HUES48 (cell line): ENCODE measurements at regions not wholly inside any gene's neighbourhood (a gene's known extent, or its start where the extent isn't known, plus 50 kb on each side); places are given as distances from the start of the nearest gene placed in this dataset.

Experiments
- H3K27ac ChIP-seq: one replicate; pipeline ENCODE4 v1.7.0; 2013; ENCODE audit warnings: low read depth, low read length, inconsistent platforms
- H3K27me3 ChIP-seq: 2 replicates; pipeline ENCODE4 v1.6.1; 2013; ENCODE audit warnings: mild to moderate bottlenecking, low read length; ENCODE audit not compliant: control insufficient read depth, insufficient read depth
- H3K36me3 ChIP-seq: 2 replicates; pipeline ENCODE4 v1.6.1; 2013; ENCODE audit warnings: low read length; ENCODE audit not compliant: control insufficient read depth, insufficient read depth
- H3K4me1 ChIP-seq: 2 replicates; pipeline ENCODE4 v1.6.1; 2013; ENCODE audit warnings: mild to moderate bottlenecking, low read length; ENCODE audit not compliant: control insufficient read depth, insufficient read depth
- H3K4me3 ChIP-seq: 2 replicates; pipeline ENCODE4 v1.5.1; 2013; ENCODE audit warnings: mild to moderate bottlenecking, low read depth, low read length
- H3K9ac ChIP-seq: 2 replicates; pipeline ENCODE4 v1.6.1; 2013; ENCODE audit warnings: mild to moderate bottlenecking, low read depth, low read length, moderate library complexity
- H3K9me3 ChIP-seq: 2 replicates; pipeline ENCODE4 v1.6.1; 2013; ENCODE audit warnings: low read length; ENCODE audit not compliant: control insufficient read depth, insufficient read depth

DNA sequence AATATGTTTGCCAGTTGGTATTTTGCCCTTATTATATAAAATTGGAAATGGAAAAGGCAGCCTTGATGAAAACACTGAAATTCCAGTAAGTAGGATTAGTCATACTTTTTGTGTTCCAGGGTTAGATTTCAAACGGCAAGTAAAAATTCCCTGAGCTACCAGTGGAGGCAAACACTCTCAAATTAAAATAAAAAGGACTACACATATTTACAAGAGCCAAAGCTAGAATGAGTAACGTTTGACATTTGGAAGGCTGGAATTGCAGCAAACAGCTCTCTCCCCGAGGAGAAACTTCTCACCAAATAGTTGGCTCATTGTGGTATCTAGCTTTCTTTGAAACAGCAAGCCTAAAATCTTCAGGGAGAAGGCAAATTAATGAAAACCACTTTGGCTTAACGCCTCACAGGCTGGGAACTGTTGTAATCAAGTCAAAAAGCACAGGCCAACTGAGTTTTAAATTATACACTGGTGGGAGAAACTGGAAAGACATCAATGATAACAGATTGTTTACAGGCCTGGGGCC is 288.4 kb downstream of the SNX13 start:
- Histone ChIP-seq H3K9me3 (no peaks in the 10 kb centered on the region), H3K4me3 (no peak overlapping the region), H3K36me3 (no peaks in the 10 kb centered on the region), H3K9ac (no peak overlapping the region), H3K27me3 (no peaks in the 10 kb centered on the region), H3K4me1 (peaks cover 3% of the 10 kb centered on the region; the same call in 1 of the 2 replicates), H3K27ac (no peak overlapping the region)

DNA sequence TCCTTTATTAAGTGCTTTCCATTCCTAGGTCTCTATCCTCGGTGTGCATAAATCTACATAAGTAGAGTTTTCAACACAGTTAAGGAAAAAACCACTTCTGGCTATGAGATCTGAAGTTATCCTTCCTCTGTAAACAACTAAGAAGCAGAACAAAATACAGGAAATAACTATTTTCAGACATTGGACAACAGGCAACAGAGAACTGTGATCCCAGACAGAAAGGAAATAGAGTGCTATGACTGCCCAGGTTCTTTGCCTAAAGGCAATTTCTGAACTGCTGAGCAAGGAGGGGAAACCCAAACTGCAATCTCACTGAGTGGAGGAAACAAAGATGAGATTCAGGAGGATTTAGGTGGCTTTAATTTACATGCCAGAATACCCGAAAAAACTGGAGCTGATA is 285.4 kb downstream of the SNX13 start:
- Histone ChIP-seq H3K9ac (no peak overlapping the region), H3K9me3 (no peaks in the 10 kb centered on the region), H3K27ac (no peak overlapping the region), H3K4me3 (no peak overlapping the region), H3K36me3 (no peaks in the 10 kb centered on the region), H3K27me3 (no peaks in the 10 kb centered on the region), H3K4me1 (peaks cover 3% of the 10 kb centered on the region; the same call in 1 of the 2 replicates)

DNA sequence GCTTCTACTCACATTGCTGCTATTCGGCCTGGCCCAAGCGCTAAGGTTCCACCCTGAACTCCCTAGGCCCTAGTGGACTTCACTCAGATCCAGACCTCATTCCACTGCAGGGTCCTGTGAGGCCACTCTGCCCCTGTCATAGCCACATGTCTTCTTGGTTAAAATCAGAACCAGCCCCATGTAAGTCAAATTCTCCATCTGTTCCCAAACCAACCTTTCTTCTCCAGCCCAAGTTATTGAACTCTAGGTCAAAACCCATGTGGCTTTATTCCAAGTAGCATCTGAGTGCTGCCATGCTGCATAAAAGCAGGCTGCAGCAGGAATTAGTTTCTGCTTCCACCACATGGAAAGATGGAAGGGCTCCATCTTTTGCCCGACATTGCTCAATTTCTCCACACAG is 281.2 kb downstream of the SNX13 start:
- H3K27ac ChIP-seq = no peak overlapping the region
- H3K4me3 ChIP-seq = no peak overlapping the region
- no peak overlapping the region for H3K9ac ChIP-seq
- H3K36me3 ChIP-seq = no peaks in the 10 kb centered on the region
- H3K9me3 ChIP-seq = no peaks in the 10 kb centered on the region
- H3K4me1 ChIP-seq = peaks cover 10% of the 10 kb centered on the region
- H3K27me3 ChIP-seq = no peaks in the 10 kb centered on the region

DNA sequence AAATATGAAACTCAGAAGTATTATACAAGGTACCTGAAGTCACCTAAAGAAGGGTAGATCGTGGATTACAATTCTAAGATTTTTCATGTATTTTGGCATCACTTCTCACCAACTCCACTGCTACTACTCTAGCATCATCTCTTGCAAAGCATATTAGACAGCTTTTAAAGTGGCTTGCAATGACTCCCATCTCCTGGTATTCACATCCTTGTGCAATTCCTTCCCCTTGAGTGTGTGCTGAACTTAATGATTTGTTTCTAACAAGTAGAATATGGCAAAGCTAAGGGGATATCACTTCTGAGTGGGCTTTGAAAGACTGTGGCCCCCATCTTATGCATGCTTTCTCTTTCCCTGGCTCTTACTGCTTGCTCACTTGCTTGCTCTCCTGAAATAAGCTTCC is 280.2 kb downstream of the SNX13 start:
- H3K9me3 ChIP-seq = no peaks in the 10 kb centered on the region
- H3K9ac ChIP-seq = no peak overlapping the region
- no peak overlapping the region for H3K4me3 ChIP-seq
- no peak overlapping the region for H3K27ac ChIP-seq
- peaks cover 9% of the 10 kb centered on the region for H3K4me1 ChIP-seq
- no peaks in the 10 kb centered on the region for H3K36me3 ChIP-seq
- H3K27me3 ChIP-seq = no peaks in the 10 kb centered on the region

DNA sequence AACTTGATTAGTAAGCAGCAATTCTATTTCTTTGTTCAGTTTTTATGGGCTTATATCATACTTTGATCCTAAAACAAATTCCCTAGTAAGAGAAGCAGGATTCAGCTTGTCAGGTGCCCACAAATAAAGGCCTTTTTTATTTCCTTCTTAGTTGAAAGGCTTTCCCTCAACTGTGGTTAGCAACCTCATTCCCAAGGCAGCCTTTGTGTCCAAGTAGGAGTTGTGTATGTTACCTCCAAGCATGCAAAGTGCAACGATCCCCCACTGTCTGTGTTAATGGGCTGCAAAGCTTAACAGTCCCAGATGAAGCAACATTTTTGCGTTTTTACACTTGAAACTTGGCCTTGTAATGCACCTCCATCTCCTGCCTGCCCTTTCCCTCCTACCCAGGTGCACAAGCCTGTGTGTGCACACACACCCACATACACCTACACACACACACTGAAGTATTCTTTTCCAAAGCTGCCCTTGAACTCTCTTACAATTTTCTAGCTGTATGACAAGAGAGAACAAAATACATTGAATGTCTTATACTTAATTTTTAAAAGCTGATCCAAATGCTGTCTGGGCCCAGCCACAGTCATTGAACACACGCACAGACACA is 278.2 kb downstream of the SNX13 start:
- Histone ChIP-seq H3K27ac (no peak overlapping the region), H3K4me3 (no peak overlapping the region), H3K9ac (no peak overlapping the region), H3K4me1 (peaks cover 7% of the 10 kb centered on the region), H3K36me3 (no peaks in the 10 kb centered on the region), H3K27me3 (no peaks in the 10 kb centered on the region), H3K9me3 (no peaks in the 10 kb centered on the region)

DNA sequence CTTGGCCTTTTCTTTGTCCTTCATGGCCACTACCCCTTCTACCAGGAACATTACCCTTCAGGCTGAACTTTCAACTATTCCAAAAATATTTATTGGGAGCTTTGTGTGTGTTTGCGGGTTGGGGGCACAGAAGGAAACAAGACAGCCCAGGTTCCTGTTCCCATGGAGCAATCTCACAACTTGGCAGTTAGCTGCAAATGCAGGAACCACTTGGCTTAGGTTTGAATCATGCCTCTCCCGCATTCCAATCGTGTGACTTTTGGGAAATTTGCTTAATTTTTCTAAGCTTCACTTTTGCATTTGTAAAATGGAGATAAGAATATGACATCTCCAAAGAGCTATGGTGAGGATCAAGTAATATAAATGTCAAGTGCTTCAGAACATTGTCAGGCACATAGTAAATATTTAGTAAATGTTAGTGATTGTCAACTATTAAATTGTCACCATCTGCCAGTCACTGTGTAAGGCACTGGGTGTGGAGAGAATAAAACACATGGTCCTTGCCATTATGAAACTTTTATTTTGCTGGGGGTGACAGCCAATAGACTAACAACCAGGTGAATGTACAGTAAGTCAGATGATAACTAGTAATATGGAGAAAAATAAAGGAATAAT is 277.1 kb downstream of the SNX13 start:
- Histone ChIP-seq H3K9ac (no peak overlapping the region), H3K27me3 (no peaks in the 10 kb centered on the region), H3K27ac (no peak overlapping the region), H3K9me3 (no peaks in the 10 kb centered on the region), H3K36me3 (no peaks in the 10 kb centered on the region), H3K4me3 (no peak overlapping the region), H3K4me1 (peaks cover 7% of the 10 kb centered on the region)

DNA sequence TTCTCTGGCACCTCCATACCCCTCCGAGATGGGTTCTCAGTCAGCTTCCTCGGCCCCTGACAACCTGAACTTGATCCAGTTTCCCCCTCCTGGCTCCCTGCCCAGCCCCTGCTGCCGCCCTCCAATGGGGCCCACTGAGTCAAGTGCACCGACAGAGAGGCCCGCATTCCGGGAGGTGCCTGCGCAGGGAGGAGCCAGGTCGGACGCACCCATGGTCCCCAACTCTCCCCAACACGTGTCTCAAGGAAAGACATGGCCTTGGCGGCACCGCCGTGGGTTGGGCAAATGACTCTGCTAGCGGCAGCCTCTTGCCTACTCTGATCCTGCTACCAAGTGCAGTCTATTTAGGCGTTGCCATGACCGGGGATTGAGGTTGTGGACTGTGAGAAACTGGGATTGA is 275.3 kb downstream of the SNX13 start:
- H3K4me1 ChIP-seq = peaks cover 7% of the 10 kb centered on the region
- H3K9me3 ChIP-seq = no peaks in the 10 kb centered on the region
- no peak overlapping the region for H3K4me3 ChIP-seq
- H3K9ac ChIP-seq = no peak overlapping the region
- no peaks in the 10 kb centered on the region for H3K27me3 ChIP-seq
- H3K27ac ChIP-seq = no peak overlapping the region
- H3K36me3 ChIP-seq = no peaks in the 10 kb centered on the region

DNA sequence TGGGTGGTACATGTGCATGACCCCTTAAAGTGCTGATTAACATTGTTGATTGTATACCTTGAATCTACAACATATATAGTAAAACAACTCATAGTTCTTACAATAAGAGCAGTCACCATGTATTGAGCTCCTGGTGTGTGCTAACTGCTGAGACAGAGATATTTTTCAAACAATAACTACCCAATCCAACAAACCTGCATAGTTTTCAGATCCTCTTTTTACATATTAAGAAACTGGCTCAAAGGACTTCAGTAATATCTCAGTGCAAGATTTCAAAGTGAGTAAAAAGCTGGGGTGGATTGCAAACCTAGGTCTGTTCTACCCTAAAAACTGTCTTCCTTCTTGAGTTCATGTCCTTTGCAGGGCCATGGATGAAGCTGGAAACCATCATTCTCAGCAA is 272.2 kb downstream of the SNX13 start:
- no peak overlapping the region for H3K4me3 ChIP-seq
- H3K27me3 ChIP-seq = no peaks in the 10 kb centered on the region
- no peaks in the 10 kb centered on the region for H3K36me3 ChIP-seq
- no peak overlapping the region for H3K9ac ChIP-seq
- no peak overlapping the region for H3K27ac ChIP-seq
- no peaks in the 10 kb centered on the region for H3K4me1 ChIP-seq
- H3K9me3 ChIP-seq = no peaks in the 10 kb centered on the region

DNA sequence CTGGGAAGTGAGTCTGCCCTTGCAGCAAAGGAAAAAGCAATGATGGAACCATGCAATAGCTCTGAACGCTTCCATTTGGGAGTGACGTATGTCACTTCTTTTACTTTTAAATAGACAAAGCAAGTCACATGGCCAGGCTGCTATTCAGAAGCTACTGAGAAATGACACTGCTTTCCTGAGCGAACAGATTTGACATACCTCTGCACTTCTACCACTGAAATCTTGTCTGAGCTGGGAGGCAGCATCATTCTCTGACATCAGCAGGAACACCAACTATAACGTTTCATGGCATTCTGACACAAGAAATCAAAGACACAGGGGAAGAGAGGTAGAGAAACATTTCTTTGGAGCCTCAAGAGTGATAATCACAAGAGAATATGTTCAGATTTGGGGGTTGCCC is 271.1 kb downstream of the SNX13 start:
- Histone ChIP-seq H3K4me3 (no peak overlapping the region), H3K9me3 (no peaks in the 10 kb centered on the region), H3K27ac (no peak overlapping the region), H3K9ac (no peak overlapping the region), H3K36me3 (no peaks in the 10 kb centered on the region), H3K27me3 (no peaks in the 10 kb centered on the region), H3K4me1 (no peaks in the 10 kb centered on the region)

DNA sequence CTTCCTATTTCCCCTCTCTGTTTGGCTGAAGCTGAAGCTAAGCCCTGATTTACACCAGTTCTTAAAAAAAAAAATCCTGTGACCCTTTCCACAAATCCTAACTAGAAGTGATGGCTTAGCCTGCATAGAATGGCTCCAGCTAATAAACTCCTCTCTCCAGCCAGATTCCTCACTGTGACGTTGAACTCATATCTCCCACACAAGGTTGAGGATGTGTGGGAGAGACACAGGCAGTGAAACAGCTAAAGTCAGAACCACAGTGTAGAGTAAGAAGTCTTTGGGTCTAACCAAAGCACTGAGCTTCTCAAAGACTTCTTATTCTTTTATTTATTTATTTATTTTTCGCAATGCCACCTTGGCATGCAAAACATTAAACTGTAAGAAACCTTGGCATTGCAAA is 268.3 kb downstream of the SNX13 start:
- H3K9ac ChIP-seq = no peak overlapping the region
- no peaks in the 10 kb centered on the region for H3K36me3 ChIP-seq
- H3K4me3 ChIP-seq = no peak overlapping the region
- H3K9me3 ChIP-seq = no peaks in the 10 kb centered on the region
- no peaks in the 10 kb centered on the region for H3K27me3 ChIP-seq
- no peaks in the 10 kb centered on the region for H3K4me1 ChIP-seq
- H3K27ac ChIP-seq = no peak overlapping the region

DNA sequence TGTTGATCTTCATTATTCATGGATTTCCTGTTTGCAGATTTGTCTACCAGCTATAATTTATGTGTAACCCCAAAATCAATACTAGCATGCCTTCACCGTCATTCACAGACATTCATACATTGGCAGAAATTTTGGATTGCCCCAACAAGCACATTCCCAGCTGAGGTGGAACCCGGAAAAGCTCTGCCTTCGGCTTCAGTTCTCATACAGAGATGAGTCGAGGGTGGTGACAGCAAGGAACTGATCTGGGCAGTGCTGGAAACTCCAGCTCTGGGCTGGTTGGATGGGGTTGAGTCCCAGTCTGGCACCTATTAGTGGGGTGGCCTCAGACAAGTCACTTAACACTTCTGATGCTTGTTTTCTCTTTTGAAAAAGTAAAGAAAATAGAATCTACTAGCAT is 267.5 kb downstream of the SNX13 start:
- H3K4me3 ChIP-seq = no peak overlapping the region
- H3K9me3 ChIP-seq = no peaks in the 10 kb centered on the region
- no peak overlapping the region for H3K9ac ChIP-seq
- H3K4me1 ChIP-seq = no peaks in the 10 kb centered on the region
- no peak overlapping the region for H3K27ac ChIP-seq
- no peaks in the 10 kb centered on the region for H3K27me3 ChIP-seq
- no peaks in the 10 kb centered on the region for H3K36me3 ChIP-seq
